CD14-positive monocyte (primary cell): ENCODE measurements at regions not wholly inside any gene's neighbourhood (a gene's known extent, or its start where the extent isn't known, plus 50 kb on each side); places are given as distances from the start of the nearest gene placed in this dataset.

Experiments
- DNase-seq, 3 donors: peaks; one replicate each; pipeline ENCODE4 v3.0.0-alpha.2; 2011 to 2022
- H2AFZ ChIP-seq: 2 replicates; pipeline ENCODE4 v1.6.0; 2012; ENCODE audit warnings: mild to moderate bottlenecking, low read depth, low read length, inconsistent platforms; ENCODE audit not compliant: insufficient read depth, poor library complexity, severe bottlenecking
- H3K27ac ChIP-seq, 2 donors: 1 replicate in 1 of 2; 2 replicates in 1 of 2; pipeline ENCODE4 v1.5.1; 2012 to 2013; ENCODE audit warnings: low read length in 2 of 2, control low read depth in 1 of 2, inconsistent platforms in 1 of 2, low read depth in 1 of 2, mild to moderate bottlenecking in 1 of 2
- H3K27me3 ChIP-seq, 2 donors: one replicate each; pipeline versions ENCODE4 v1.6.0 to v1.6.1; 2011 to 2013; ENCODE audit warnings: low read length in 2 of 2; ENCODE audit not compliant: control insufficient read depth in 2 of 2, insufficient read depth in 2 of 2
- H3K36me3 ChIP-seq, 2 donors: replicated peaks in 1 of 2; 1 replicate in 1 of 2; 2 replicates in 1 of 2; pipeline versions ENCODE4 v1.5.1 to v1.6.1; 2012 to 2013; ENCODE audit warnings: low read length in 2 of 2, control low read depth in 1 of 2, inconsistent platforms in 1 of 2, mild to moderate bottlenecking in 1 of 2; ENCODE audit not compliant: insufficient read depth in 2 of 2, control insufficient read depth in 1 of 2
- H3K4me1 ChIP-seq, 2 donors: 1 replicate in 1 of 2; 2 replicates in 1 of 2; pipeline versions ENCODE4 v1.5.1 to v1.6.1; 2012 to 2013; ENCODE audit warnings: low read length in 2 of 2, control low read depth in 1 of 2, inconsistent platforms in 1 of 2, mild to moderate bottlenecking in 1 of 2, moderate library complexity in 1 of 2; ENCODE audit not compliant: insufficient read depth in 2 of 2, control insufficient read depth in 1 of 2
- H3K4me2 ChIP-seq: replicated peaks from 2 replicates; pipeline ENCODE3; 2012; ENCODE audit warnings: low read length, moderate library complexity, mild to moderate bottlenecking; ENCODE audit not compliant: poor library complexity, severe bottlenecking; ENCODE audit errors: extremely low read depth
- H3K4me3 ChIP-seq, 3 experiments: fragments of 200-600 bp in 1 of 3; sonication (generic) in 1 of 3; replicated peaks in 1 of 3; 1 replicate in 2 of 3; 2 replicates in 1 of 3; pipeline ENCODE4 v1.5.1; 2011 to 2013; ENCODE audit warnings: low read length in 3 of 3, mild to moderate bottlenecking in 3 of 3, control low read depth in 2 of 3, low read depth in 2 of 3, inconsistent platforms in 1 of 3, moderate library complexity in 1 of 3
- H3K79me2 ChIP-seq: 2 replicates; pipeline ENCODE4 v1.6.0; 2012; ENCODE audit warnings: mild to moderate bottlenecking, control low read depth, inconsistent platforms, low read length, moderate library complexity; ENCODE audit not compliant: insufficient read depth
- H3K9ac ChIP-seq: 2 replicates; pipeline ENCODE4 v1.6.0; 2017; ENCODE audit warnings: low read length, mild to moderate bottlenecking; ENCODE audit not compliant: insufficient read depth, poor library complexity, severe bottlenecking
- H3K9me3 ChIP-seq, 2 donors: replicated peaks in 1 of 2; 1 replicate in 1 of 2; 2 replicates in 1 of 2; pipeline versions ENCODE4 v1.5.1 to v1.6.1; 2012 to 2013; ENCODE audit warnings: low read length in 2 of 2, control low read depth in 1 of 2; ENCODE audit not compliant: control insufficient read depth in 1 of 2, insufficient read depth in 1 of 2
- H4K20me1 ChIP-seq: 2 replicates; pipeline ENCODE4 v1.6.0; 2012; ENCODE audit warnings: mild to moderate bottlenecking, low read length, control low read depth, moderate library complexity; ENCODE audit not compliant: insufficient read depth
- H3K27ac Mint-ChIP-seq, 7 donors: one replicate each; pipeline ENCODE4 v1.8.0; 2020; ENCODE audit warnings: mild to moderate bottlenecking in 7 of 7, mixed read lengths in 7 of 7, moderate library complexity in 6 of 7, inconsistent platforms in 2 of 7
- H3K27me3 Mint-ChIP-seq, 3 donors: one replicate each; pipeline ENCODE4 v1.8.0; 2021 to 2022; ENCODE audit warnings: low read depth in 3 of 3, mild to moderate bottlenecking in 3 of 3, mixed read lengths in 3 of 3, moderate library complexity in 3 of 3, inconsistent platforms in 1 of 3
- H3K36me3 Mint-ChIP-seq, 2 donors: one replicate each; pipeline ENCODE4 v1.8.0; 2020; ENCODE audit warnings: mixed read lengths in 2 of 2, inconsistent platforms in 1 of 2, mild to moderate bottlenecking in 1 of 2
- H3K4me1 Mint-ChIP-seq: one replicate; pipeline ENCODE4 v1.8.0; 2020; ENCODE audit warnings: mild to moderate bottlenecking, mixed read lengths
- H3K4me3 Mint-ChIP-seq, 2 donors: one replicate each; pipeline ENCODE4 v1.8.0; 2020; ENCODE audit warnings: mild to moderate bottlenecking in 2 of 2, mixed read lengths in 2 of 2, moderate library complexity in 1 of 2
- H3K9me3 Mint-ChIP-seq, 7 donors: one replicate each; pipeline ENCODE4 v1.8.0; 2020 to 2022; ENCODE audit warnings: mixed read lengths in 7 of 7, mild to moderate bottlenecking in 6 of 7, moderate library complexity in 6 of 7, inconsistent platforms in 2 of 7
- WGBS: methylation state at CpG from one replicate; pipeline ENCODE4 v1.1.5; 2013; ENCODE audit warnings: missing lambda C conversion rate; ENCODE audit not compliant: insufficient coverage; 5-methylcytosine and 5-hydroxymethylcytosine counted together
- intact Hi-C, 2 donors: fragments of 100-400 bp; cut with micrococcal nuclease; formaldehyde crosslinking; loops; one replicate each; pipeline versions ENCODE4 v1.15.0 to v1.15.1; 2023
- TF ChIP-seq, protein P1 (sequence below): fragments of 200-600 bp; IDR thresholded peaks from one replicate; pipeline ENCODE4 v1.8.0; 2022; ENCODE audit warnings: antibody characterized with exemption, mild to moderate bottlenecking

DNA sequence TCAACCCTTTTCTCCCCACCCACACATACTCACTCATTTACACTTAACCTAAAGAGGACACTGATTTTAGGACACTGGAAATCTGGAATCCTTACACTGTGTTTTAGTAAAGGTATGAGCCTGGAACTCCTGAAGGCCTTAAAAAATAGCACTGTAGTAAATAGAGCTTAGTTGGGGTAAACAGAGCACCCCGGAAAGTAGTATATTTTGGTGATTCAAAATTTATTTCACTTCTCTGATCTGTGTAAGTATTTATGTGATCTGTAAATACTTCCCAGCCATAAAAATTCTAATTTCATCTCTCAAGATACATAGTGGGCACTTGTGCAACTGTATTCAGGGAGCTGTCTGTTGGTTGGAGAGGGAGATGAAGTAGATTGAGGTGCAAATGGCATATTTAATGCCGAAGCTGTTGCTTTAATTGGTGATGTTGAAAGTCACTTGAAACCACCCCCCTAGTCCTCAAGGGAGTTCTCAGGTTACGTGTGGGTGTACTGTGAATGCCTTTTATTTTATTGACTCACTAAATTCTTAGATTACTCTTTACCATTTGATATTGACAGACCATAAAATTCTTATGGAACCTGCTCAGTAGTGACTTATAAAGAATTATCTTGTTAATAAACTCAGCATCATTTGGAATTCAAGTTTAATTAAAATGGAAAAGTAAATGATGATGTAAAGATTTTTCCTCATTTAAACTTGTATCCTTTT, 154.9 kb downstream of the SOX4 start:
- no peak for DNase-seq
- no peaks in the 10 kb centered on the region for H3K4me1 Mint-ChIP-seq
- no CpG with 5 or more reads among the region's 3 CpGs for WGBS
- H3K4me3 ChIP-seq, result no peak overlapping the region
- no peak overlapping the region for H3K9ac ChIP-seq
- TF ChIP-seq, protein P1, sequence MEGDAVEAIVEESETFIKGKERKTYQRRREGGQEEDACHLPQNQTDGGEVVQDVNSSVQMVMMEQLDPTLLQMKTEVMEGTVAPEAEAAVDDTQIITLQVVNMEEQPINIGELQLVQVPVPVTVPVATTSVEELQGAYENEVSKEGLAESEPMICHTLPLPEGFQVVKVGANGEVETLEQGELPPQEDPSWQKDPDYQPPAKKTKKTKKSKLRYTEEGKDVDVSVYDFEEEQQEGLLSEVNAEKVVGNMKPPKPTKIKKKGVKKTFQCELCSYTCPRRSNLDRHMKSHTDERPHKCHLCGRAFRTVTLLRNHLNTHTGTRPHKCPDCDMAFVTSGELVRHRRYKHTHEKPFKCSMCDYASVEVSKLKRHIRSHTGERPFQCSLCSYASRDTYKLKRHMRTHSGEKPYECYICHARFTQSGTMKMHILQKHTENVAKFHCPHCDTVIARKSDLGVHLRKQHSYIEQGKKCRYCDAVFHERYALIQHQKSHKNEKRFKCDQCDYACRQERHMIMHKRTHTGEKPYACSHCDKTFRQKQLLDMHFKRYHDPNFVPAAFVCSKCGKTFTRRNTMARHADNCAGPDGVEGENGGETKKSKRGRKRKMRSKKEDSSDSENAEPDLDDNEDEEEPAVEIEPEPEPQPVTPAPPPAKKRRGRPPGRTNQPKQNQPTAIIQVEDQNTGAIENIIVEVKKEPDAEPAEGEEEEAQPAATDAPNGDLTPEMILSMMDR, result no peak
- no peaks in the 10 kb centered on the region for H3K27me3 ChIP-seq
- H3K4me3 Mint-ChIP-seq, result no peak overlapping the region
- no peak overlapping the region for H3K27ac Mint-ChIP-seq
- H3K36me3 ChIP-seq, result no peaks in the 10 kb centered on the region
- H3K79me2 ChIP-seq, result no peaks in the 10 kb centered on the region
- H3K4me2 ChIP-seq, result no peak overlapping the region
- H3K36me3 Mint-ChIP-seq, result no peaks in the 10 kb centered on the region
- no peaks in the 10 kb centered on the region for H3K27me3 Mint-ChIP-seq
- no peaks in the 10 kb centered on the region for H4K20me1 ChIP-seq
- intact Hi-C loops, result no loop called here
- H3K9me3 ChIP-seq, result no peaks in the 10 kb centered on the region
- no peaks in the 10 kb centered on the region for H3K4me1 ChIP-seq
- H2AFZ ChIP-seq, result peak overlapping the region; percentile 6
- H3K27ac ChIP-seq, result no peak overlapping the region
- peaks cover 0 to 3% (median 0%) of the 10 kb centered on the region in 7 donors for H3K9me3 Mint-ChIP-seq

DNA sequence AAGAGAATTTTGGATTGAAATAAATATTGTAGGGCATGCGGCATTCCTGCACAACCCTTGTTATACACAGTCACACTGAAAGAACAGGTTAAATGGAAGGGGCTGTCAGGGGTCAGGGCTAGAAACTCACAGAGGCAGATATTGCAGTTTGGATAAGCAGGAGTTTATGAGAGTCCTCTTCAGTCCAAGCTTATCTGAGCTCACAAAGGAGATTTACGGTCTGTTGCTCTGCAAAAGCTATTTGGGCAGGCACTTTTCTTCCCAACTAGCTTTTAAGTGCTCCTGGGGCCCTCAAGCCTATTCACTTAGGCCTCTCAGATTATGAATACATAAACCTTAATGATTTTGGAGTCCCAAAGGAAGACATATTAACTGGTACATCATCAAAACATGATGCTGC, 156.2 kb downstream of the SOX4 start:
- H3K27ac Mint-ChIP-seq, result no peak overlapping the region
- no CpG with 5 or more reads among the region's 2 CpGs for WGBS
- H3K9me3 ChIP-seq, result no peaks in the 10 kb centered on the region

More for the DNA sequence above, 156.2 kb downstream of the SOX4 start:
- intact Hi-C loops, result no loop called here
- Histone ChIP-seq H3K4me2 (no peak overlapping the region), H3K36me3 (no peaks in the 10 kb centered on the region), H3K27me3 (no peaks in the 10 kb centered on the region), H3K9ac (no peak overlapping the region), H3K4me3 (no peak overlapping the region), H4K20me1 (no peaks in the 10 kb centered on the region), H3K79me2 (no peaks in the 10 kb centered on the region), H3K4me1 (no peaks in the 10 kb centered on the region), H3K27ac (no peak overlapping the region), H2AFZ (no peak overlapping the region)
- Mint-ChIP-seq H3K9me3 (peaks cover 0 to 1% (median 0%) of the 10 kb centered on the region in 7 donors), H3K4me3 (no peak overlapping the region), H3K36me3 (no peaks in the 10 kb centered on the region), H3K4me1 (peaks cover 2% of the 10 kb centered on the region), H3K27me3 (no peaks in the 10 kb centered on the region)
- TF ChIP-seq, protein P1, result no peak
- no peak for DNase-seq
